ENCODE measurements at regions not wholly inside any gene's neighbourhood (a gene's known extent, or its start where the extent isn't known, plus 50 kb on each side); places are given as distances from the start of the nearest gene placed in this dataset.

DNA sequence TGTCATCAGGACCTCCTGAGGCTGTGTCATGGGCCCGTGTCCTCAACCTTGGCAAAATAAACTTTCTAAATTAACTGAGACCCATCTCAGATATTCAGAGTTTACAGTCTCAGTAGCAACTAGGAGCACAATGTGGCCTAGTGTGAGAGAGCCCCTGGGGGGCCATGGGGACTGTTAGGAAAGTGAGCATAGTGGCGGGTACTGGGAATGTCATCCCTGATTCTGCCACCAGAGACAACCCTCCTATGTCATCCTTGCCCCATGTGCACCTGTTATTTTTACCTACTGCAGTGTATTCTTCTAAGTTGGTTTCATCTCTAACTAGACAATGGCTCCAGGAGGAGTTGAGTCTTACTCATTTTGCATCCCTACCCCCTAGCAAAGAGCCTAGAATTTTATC, 78.6 kb downstream of the CCDC71L start:
- TF ChIP-seq POLR2A (IDR thresholded peaks at IDR 0.05): no peak
- TF ChIP-seq CTCF (IDR thresholded peaks at IDR 0.05): no peak

Data from body of pancreas (tissue), 4 donors.